Left lung (tissue), 4 donors: ENCODE measurements at regions not wholly inside any gene's neighbourhood (a gene's known extent, or its start where the extent isn't known, plus 50 kb on each side); places are given as distances from the start of the nearest gene placed in this dataset.

Source experiments
- ATAC-seq: fragments of 200-7000 bp; cut with Tn5 transposase; one replicate; pipeline ENCODE4 v1.9.1; 2020; ENCODE audit warnings: moderate library complexity
- DNase-seq, 4 donors: peaks; one replicate each; pipeline ENCODE4 v3.0.0-alpha.2; 2013 to 2020
- H3K27ac ChIP-seq, 2 donors: fragments of 200-600 bp; sonication (generic) in 1 of 2; one replicate each; pipeline versions ENCODE4 v1.5.0 to v1.8.0; 2020 to 2021
- H3K27me3 ChIP-seq, 2 donors: fragments of 200-600 bp; sonication (generic) in 1 of 2; one replicate each; pipeline versions ENCODE4 v1.5.0 to v1.8.0; 2020 to 2021
- H3K36me3 ChIP-seq, 2 donors: fragments of 200-600 bp; sonication (generic) in 1 of 2; one replicate each; pipeline versions ENCODE4 v1.5.0 to v1.8.0; 2020 to 2021
- H3K4me1 ChIP-seq, 2 donors: fragments of 200-600 bp; one replicate each; pipeline ENCODE4 v1.8.0; 2021
- H3K4me3 ChIP-seq, 2 donors: fragments of 200-600 bp; sonication (generic) in 1 of 2; one replicate each; pipeline versions ENCODE4 v1.5.0 to v1.8.0; 2020 to 2021; ENCODE audit warnings: mild to moderate bottlenecking in 1 of 2
- H3K9me3 ChIP-seq, 2 donors: fragments of 200-600 bp; sonication (generic) in 1 of 2; one replicate each; pipeline versions ENCODE4 v1.5.0 to v1.8.0; 2020 to 2021
- intact Hi-C, 2 donors: fragments of 100-400 bp; cut with DNase I; formaldehyde crosslinking; loops; one replicate each; pipeline versions ENCODE4 v1.11.2 to v1.14.2; 2022
- TF ChIP-seq, protein P1 (sequence below), 2 donors: fragments of 200-600 bp; sonication (generic) in 1 of 2; IDR thresholded peaks; one replicate each; pipeline versions ENCODE4 v1.5.0 to v1.8.0; 2021; ENCODE audit warnings: antibody characterized with exemption in 2 of 2
- donor health status: DM: no; HTN: yes; CAD: no.
- donor health status: DM: no; HTN: no; CAD: no.

DNA sequence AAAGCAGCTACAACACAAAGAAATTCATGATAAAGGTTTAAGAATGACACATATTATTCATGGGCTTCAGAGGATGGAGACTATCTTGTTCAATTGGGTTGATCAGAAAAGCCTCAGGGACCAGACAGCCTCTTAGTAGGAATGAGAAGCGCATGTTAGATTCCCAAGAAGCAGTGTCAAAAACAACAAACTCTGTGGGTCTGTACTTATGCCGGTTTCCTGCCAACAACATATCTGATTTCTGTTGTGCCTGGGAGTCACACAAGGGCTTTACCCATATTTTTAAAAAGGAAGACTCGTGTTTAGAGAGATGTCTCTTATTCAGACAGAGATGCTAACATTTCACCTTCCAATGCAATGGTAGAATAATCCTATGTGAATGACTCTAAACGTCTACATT, 2180.6 kb upstream of the CELF4 start:
- Histone ChIP-seq H3K27me3 (no peaks in the 10 kb centered on the region), H3K9me3 (no peaks in the 10 kb centered on the region), H3K36me3 (no peaks in the 10 kb centered on the region), H3K27ac (no peak overlapping the region), H3K4me1 (no peaks in the 10 kb centered on the region), H3K4me3 (no peak overlapping the region)
- TF ChIP-seq, protein P1, sequence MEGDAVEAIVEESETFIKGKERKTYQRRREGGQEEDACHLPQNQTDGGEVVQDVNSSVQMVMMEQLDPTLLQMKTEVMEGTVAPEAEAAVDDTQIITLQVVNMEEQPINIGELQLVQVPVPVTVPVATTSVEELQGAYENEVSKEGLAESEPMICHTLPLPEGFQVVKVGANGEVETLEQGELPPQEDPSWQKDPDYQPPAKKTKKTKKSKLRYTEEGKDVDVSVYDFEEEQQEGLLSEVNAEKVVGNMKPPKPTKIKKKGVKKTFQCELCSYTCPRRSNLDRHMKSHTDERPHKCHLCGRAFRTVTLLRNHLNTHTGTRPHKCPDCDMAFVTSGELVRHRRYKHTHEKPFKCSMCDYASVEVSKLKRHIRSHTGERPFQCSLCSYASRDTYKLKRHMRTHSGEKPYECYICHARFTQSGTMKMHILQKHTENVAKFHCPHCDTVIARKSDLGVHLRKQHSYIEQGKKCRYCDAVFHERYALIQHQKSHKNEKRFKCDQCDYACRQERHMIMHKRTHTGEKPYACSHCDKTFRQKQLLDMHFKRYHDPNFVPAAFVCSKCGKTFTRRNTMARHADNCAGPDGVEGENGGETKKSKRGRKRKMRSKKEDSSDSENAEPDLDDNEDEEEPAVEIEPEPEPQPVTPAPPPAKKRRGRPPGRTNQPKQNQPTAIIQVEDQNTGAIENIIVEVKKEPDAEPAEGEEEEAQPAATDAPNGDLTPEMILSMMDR (IDR thresholded peaks at IDR 0.05) = no peak
- no peak for ATAC-seq
- intact Hi-C loops = no loop called here
- no peak for DNase-seq

DNA sequence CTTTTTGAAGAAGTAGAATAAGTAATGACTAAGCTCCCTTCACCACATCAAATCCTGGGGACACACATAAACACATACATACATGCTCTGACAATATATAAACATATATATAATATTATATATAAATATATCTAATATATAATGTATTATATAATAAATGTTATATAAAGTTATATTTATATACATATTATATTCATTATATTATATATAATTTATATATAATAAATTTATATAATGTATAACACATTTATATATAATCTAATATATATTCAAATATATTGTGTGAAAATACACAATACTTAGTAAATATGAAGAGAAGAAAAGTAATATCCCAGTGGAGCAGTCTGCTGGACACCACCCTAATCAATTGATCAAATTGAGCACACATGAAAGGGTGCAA, 2177.9 kb upstream of the CELF4 start:
- H3K27ac ChIP-seq = no peak overlapping the region
- ATAC-seq = no peak
- intact Hi-C loops = no loop called here

DNA sequence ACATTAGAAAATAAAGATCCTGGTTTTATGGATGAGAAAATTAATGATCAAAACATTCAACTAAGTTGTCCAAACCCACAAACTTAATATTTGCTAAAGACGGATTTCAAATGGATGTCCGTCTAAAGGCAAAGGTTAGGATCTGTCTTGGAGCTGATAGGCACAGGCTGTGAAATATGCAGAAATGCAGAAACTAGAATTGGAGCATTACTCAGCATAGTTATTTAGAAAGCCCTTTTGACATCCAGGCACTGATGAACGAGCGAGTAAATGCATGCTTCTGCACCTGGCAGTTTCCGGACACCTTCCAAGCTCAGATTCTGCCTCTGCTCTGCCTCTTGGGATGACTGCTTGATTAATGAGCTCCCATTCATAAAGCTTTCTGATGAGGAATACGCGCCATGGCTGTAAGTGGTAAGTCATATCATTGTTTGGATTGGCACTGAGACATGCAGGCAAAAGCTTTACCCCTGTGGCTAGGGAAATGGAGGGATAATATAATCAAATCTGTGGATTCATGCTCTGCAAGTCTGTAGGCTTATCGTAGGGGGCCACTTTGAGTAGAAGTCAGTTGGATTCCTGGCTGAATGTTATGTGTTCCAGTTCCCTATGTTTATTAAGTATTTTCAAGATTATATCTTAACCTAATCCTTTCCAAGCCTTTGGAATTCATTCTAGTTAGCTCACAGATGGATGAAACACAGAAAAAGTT, 2176.3 kb upstream of the CELF4 start:
- no peak for ATAC-seq
- Histone ChIP-seq H3K27ac (no peak overlapping the region), H3K36me3 (no peaks in the 10 kb centered on the region), H3K4me1 (no peaks in the 10 kb centered on the region), H3K9me3 (no peaks in the 10 kb centered on the region), H3K27me3 (no peaks in the 10 kb centered on the region), H3K4me3 (no peak overlapping the region)
- intact Hi-C loops = no loop called here
- TF ChIP-seq, protein P1 (IDR thresholded peaks at IDR 0.05) = no peak
- DNase-seq = no peak

More for the DNA sequence above, 2177.9 kb upstream of the CELF4 start:
- no peaks in the 10 kb centered on the region for H3K9me3 ChIP-seq
- TF ChIP-seq, protein P1 (IDR thresholded peaks at IDR 0.05) = no peak
- DNase-seq = no peak
- no peaks in the 10 kb centered on the region for H3K36me3 ChIP-seq
- no peak overlapping the region for H3K4me3 ChIP-seq
- no peaks in the 10 kb centered on the region for H3K4me1 ChIP-seq
- H3K27me3 ChIP-seq = no peaks in the 10 kb centered on the region

GRCh38 chr18:39737869-39738268, 2172.3 kb upstream of the CELF4 start:
- intact Hi-C loops = no loop called here
- ATAC-seq (no peak), DNase-seq (no peak)
- TF ChIP-seq, protein P1 (IDR thresholded peaks at IDR 0.05) = no peak
- no peaks in the 10 kb centered on the region for H3K9me3 ChIP-seq
- H3K4me1 ChIP-seq = no peaks in the 10 kb centered on the region
- no peak overlapping the region for H3K4me3 ChIP-seq
- H3K27ac ChIP-seq = no peak overlapping the region
- H3K36me3 ChIP-seq = no peaks in the 10 kb centered on the region
- no peaks in the 10 kb centered on the region for H3K27me3 ChIP-seq

- Histone ChIP-seq H3K4me1 (no peaks in the 10 kb centered on the region), H3K4me3 (no peak overlapping the region), H3K27ac (no peak overlapping the region), H3K36me3 (no peaks in the 10 kb centered on the region), H3K9me3 (no peaks in the 10 kb centered on the region), H3K27me3 (no peaks in the 10 kb centered on the region)
- TF ChIP-seq, protein P1 (IDR thresholded peaks at IDR 0.05) = no peak
- ATAC-seq (no peak), DNase-seq (no peak)
- intact Hi-C loops = no loop called here
Observed at GRCh38 chr18:39732918-39733317, 2167.3 kb upstream of the CELF4 start.
